ENCODE measurements at regions not wholly inside any gene's neighbourhood (a gene's known extent, or its start where the extent isn't known, plus 50 kb on each side); places are given as distances from the start of the nearest gene placed in this dataset.
"Not testable (repeated sequence)": the region's sequence is repeated elsewhere in the genome, so short reads cannot be mapped to it uniquely, and the experiment has no call there.

- DNase-seq, result not testable (repeated sequence)
Measured at GRCh38 chr10:22467393-22467792, 122.1 kb downstream of the SPAG6 start.

DNA sequence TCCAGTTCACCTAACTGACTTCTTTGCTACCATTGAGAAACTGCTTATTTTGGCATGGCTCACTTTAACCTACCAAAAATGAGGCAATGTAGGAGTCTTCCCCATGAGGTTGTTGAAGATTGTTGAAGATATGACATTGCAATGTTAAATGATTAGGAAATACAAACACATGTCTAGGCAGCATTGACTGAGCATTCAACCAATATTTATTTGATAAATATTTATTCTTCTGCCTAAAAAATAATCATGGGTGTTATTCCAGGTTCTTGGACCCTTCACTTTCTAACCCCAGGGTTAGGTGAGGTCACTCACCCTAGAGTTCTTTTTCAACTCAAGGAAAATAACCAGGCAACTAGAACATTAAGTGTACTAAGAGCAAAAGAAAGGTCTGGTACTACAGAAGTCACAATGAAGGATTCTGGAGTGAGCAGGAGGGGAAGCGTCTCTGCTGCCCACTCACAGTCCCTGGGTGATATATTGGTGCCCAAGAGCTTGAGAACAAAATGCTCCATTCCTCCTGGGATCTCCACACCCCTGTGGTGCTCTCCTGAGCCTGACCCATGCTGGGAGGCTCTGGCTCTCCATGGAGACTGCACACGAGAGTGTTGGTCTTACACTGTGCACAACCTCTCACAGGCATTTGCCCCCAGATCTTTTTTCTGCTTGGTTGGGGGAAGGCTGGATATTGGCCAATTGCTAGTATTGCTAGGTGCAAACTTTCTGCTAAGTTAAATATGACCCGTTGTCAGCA, 123.4 kb downstream of the SPAG6 start:
- no peak for DNase-seq

GRCh38 chr10:22473044-22473443, 127.7 kb downstream of the SPAG6 start:
- no peak for DNase-seq

DNA sequence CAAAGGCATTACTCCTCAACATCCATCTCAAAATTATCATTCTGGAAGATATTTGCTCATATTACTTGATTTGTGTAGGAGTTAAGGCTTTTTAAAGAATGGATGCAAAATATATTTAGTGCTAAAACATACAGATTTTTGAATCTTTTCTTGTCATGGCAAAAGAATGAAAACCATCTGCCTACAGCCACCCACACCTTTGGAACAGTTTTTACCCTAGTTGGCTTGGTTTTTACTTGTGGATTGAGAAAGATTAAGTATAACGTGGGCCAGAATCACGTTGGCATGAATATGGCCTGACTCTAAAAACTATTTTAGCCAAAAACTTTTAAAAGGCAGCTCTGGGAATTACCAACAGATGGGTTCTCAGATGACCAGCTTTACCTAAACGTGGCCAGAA, 128.2 kb downstream of the SPAG6 start:
- no peak for DNase-seq

- DNase-seq, result peak; percentile 30
Measured at GRCh38 chr10:22475651-22476600, 130.6 kb downstream of the SPAG6 start.

DNA sequence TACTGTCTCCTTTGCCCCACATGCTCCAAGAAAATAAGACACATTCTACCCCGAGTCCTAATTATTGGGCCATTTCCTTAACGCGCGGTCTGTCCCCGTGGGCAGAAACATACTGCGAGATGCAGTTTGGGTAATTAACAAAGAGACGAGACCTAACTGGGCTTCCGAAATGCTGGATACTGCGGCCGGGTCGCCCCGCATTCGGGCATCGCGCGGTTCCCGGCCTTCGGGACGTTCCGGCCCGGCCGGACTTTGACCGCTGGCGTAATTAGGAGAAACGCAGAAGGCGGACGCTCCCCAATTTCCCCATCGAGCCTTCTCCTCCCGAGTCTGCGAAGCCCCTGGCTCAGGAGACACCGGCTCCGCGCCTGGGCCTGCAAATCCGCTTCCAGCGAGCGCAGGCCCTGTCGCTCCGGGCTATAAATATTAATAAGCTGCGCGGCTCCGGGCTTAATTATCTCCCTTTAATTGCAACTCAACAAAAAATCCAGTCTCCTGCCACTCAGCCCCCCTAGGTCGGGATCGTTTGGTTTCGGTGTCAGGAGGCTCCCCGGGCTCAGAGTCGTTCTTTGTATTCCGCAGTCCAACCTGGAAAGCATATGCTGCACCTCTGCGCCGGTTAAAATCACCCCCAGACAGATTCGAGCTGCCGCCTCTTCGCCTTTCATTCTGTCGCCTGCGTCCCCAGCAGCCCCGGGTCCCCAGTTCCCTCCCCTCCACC, 131.5 kb downstream of the SPAG6 start:
- no peak for DNase-seq

DNA sequence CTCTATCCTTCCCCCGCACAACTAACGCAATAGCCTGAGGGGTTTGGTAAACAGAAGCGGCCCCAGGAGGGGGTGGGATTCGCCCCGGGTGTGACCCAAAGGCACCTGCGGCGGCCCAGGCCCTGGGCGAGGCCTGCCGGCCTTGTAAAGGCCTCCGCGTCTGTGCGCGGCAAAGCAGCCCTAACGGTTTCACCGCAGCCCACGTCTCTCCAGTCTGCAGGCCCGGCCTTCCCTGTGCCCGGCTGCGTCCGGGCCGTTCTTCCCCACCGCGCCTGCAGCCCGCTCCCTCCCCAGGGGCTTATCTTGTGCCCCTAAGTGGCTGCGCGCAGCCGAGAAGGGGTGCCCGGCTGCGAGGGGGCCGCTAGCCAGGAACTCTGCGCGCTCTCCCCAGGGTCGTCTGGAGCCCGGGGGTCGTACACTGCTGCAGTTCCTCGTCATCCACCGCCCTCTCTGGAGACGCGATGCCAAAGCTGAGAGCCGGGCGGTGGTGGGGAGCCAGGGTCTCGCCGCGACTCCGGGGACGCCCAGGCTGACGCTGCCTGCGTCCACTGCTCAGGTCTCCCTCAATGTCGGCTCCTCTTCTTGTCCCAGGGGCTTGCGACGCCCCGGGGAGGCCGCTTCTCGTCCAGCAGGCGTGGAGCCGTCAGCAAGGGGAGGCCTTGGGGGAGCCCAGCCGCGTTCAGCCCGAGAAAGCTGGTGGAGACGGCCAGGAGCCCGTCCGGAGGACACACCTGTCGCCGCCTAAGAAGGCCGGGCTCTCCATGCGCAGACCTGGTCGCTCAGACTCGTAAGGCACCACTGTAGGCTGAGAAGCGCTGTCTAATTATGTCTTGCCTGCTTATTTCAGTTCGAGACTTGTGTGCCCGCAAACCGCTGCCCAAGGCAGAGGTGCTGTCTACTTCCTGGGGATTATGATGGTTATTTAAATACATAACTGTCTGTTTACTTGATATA, 132.3 kb downstream of the SPAG6 start:
- DNase-seq, result no peak

DNA sequence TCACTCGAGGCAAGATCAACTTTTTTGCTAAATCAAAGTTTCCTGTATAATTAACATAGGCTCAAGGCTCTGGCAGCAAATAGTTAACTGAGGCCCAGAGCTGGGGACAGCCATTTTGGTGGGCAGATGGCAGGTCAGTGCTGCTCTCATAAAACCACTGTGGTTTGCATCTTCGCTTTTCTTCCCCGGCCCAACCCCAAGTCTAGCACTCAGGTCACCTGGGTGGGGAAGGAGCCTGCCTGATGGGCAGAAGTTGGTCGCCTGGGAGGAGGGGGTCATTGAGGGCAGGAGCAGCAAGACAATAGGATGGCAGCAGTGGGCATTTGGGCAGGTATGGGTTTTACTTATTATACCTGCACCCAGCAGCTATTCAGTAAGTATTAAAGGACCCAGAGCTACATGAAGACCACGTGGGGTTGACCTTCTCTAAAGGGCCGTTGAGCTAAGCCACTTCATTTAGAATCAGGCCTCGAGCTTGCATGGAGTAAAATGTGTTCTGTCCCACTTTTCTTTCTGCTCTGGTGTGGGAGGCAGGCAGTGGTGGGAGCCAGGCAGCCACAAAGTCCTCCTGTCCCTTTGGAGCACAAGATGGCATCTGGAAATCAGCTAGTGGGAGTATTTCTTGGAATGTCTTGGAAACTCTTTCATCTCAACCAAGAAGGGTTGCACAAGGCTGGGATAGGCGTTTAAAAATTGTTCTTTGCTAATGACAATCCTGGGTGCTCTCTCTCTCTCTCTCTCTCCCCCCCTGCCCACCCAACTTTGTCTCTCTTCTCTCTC, 133.4 kb downstream of the SPAG6 start:
- DNase-seq, result no peak

- no peak for DNase-seq
Measured at GRCh38 chr10:22479419-22479818, 134.1 kb downstream of the SPAG6 start.

GRCh38 chr10:22481106-22481505, 135.8 kb downstream of the SPAG6 start:
- DNase-seq, result no peak

- DNase-seq, result no peak
Measured at GRCh38 chr10:22481687-22482539, 136.6 kb downstream of the SPAG6 start.

GRCh38 chr10:22483132-22483531, 137.8 kb downstream of the SPAG6 start:
- DNase-seq, result no peak

Measured in stimulated activated CD4-positive, alpha-beta T cell treated with anti-CD3 and anti-CD28 coated beads, Interleukin-4, amount 100 ng/mL, for 1 hour (primary cell).